Peyer's patch (tissue), 4 donors: ENCODE measurements at regions not wholly inside any gene's neighbourhood (a gene's known extent, or its start where the extent isn't known, plus 50 kb on each side); places are given as distances from the start of the nearest gene placed in this dataset.

ENCODE experiments used
- DNase-seq, 3 donors: peaks; one replicate each; pipeline ENCODE4 v3.0.0-alpha.2; 2017 to 2019
- H3K27ac ChIP-seq, 4 donors: fragments of 200-600 bp; sonication (generic); one replicate each; pipeline ENCODE4 v1.5.1; 2016 to 2019
- H3K27me3 ChIP-seq, 2 donors: fragments of 200-600 bp; sonication (generic); one replicate each; pipeline ENCODE4 v1.5.1; 2019
- H3K36me3 ChIP-seq, 3 donors: fragments of 200-600 bp; sonication (generic); one replicate each; pipeline ENCODE4 v1.5.1; 2016 to 2019
- H3K4me1 ChIP-seq, 4 donors: fragments of 200-600 bp; sonication (generic); one replicate each; pipeline ENCODE4 v1.5.1; 2016 to 2019
- H3K4me3 ChIP-seq, 4 donors: fragments of 200-600 bp; sonication (generic); 1 replicate in 3 of 4; 2 replicates in 1 of 4; pipeline ENCODE4 v1.5.1; 2016 to 2019; ENCODE audit warnings: mild to moderate bottlenecking in 1 of 4
- H3K9me3 ChIP-seq, 4 donors: fragments of 200-600 bp; sonication (generic); one replicate each; pipeline ENCODE4 v1.5.1; 2016 to 2019; ENCODE audit warnings: mild to moderate bottlenecking in 1 of 4
- CTCF ChIP-seq, 6 experiments: fragments of 450-650 bp in 4 of 6; fragments of 200-600 bp in 2 of 6; sonication (generic) in 1 of 6; IDR thresholded peaks; one replicate each; pipeline ENCODE4 v1.5.1; 2017 to 2019; ENCODE audit warnings: antibody characterized with exemption in 6 of 6, mild to moderate bottlenecking in 3 of 6, moderate library complexity in 1 of 6
- POLR2A ChIP-seq, 2 donors: fragments of 450-650 bp; IDR thresholded peaks; one replicate each; pipeline ENCODE4 v1.5.1; 2017; ENCODE audit warnings: antibody characterized with exemption in 2 of 2, mild to moderate bottlenecking in 2 of 2, moderate library complexity in 2 of 2

- DNase-seq, result no peak
- no peaks in the 10 kb centered on the region for H3K27me3 ChIP-seq
- TF ChIP-seq CTCF (IDR thresholded peaks at IDR 0.05) (no peak), POLR2A (IDR thresholded peaks at IDR 0.05) (no peak)
- no peaks in the 10 kb centered on the region for H3K4me1 ChIP-seq
- no peaks in the 10 kb centered on the region for H3K9me3 ChIP-seq
- H3K4me3 ChIP-seq, result no peak overlapping the region
- no peaks in the 10 kb centered on the region for H3K36me3 ChIP-seq
- no peak overlapping the region for H3K27ac ChIP-seq
These were observed 83.1 kb upstream of the S1PR1 start for GRCh38 chr1:101153692-101154091.

- no peak overlapping the region for H3K27ac ChIP-seq
- H3K9me3 ChIP-seq, result no peaks in the 10 kb centered on the region
- no peak overlapping the region for H3K4me3 ChIP-seq
- no peak for DNase-seq
- TF ChIP-seq CTCF (IDR thresholded peaks at IDR 0.05) (no peak), POLR2A (IDR thresholded peaks at IDR 0.05) (no peak)
- no peaks in the 10 kb centered on the region for H3K36me3 ChIP-seq
- H3K4me1 ChIP-seq, result no peaks in the 10 kb centered on the region
- no peaks in the 10 kb centered on the region for H3K27me3 ChIP-seq
These were observed 84.2 kb upstream of the S1PR1 start for GRCh38 chr1:101152633-101153032.

GRCh38 chr1:101151286-101151685, 85.5 kb upstream of the S1PR1 start:
- Histone ChIP-seq H3K27me3 (no peaks in the 10 kb centered on the region), H3K4me3 (no peak overlapping the region), H3K36me3 (no peaks in the 10 kb centered on the region), H3K4me1 (no peaks in the 10 kb centered on the region), H3K27ac (no peak overlapping the region), H3K9me3 (no peaks in the 10 kb centered on the region)
- no peak for TF ChIP-seq POLR2A (IDR thresholded peaks at IDR 0.05)
- TF ChIP-seq CTCF (IDR thresholded peaks at IDR 0.05), result no peak
- no peak for DNase-seq

- Histone ChIP-seq H3K9me3 (no peaks in the 10 kb centered on the region), H3K27me3 (no peaks in the 10 kb centered on the region), H3K27ac (no peak overlapping the region), H3K4me3 (no peak overlapping the region), H3K36me3 (no peaks in the 10 kb centered on the region), H3K4me1 (no peaks in the 10 kb centered on the region)
- no peak for DNase-seq
- TF ChIP-seq POLR2A (IDR thresholded peaks at IDR 0.05) (no peak), CTCF (IDR thresholded peaks at IDR 0.05) (no peak)
These were observed 86.1 kb upstream of the S1PR1 start for GRCh38 chr1:101150670-101151069.

GRCh38 chr1:101150266-101150665, 86.6 kb upstream of the S1PR1 start:
- no peak overlapping the region for H3K27ac ChIP-seq
- H3K36me3 ChIP-seq, result no peaks in the 10 kb centered on the region
- H3K27me3 ChIP-seq, result no peaks in the 10 kb centered on the region

More at GRCh38 chr1:101150266-101150665, 86.6 kb upstream of the S1PR1 start:
- no peaks in the 10 kb centered on the region for H3K4me1 ChIP-seq
- DNase-seq, result no peak
- no peak overlapping the region for H3K4me3 ChIP-seq
- H3K9me3 ChIP-seq, result no peaks in the 10 kb centered on the region
- TF ChIP-seq CTCF (IDR thresholded peaks at IDR 0.05) (no peak), POLR2A (IDR thresholded peaks at IDR 0.05) (no peak)
